DMS79 (cell line): ENCODE measurements at regions not wholly inside any gene's neighbourhood (a gene's known extent, or its start where the extent isn't known, plus 50 kb on each side); places are given as distances from the start of the nearest gene placed in this dataset.
"Not testable (repeated sequence)": the region's sequence is repeated elsewhere in the genome, so short reads cannot be mapped to it uniquely, and the experiment has no call there.

ENCODE experiments used
- DNase-seq: peaks from one replicate; lab custom pipeline; 2025; lab: John Stamatoyannopoulos, UW

DNA sequence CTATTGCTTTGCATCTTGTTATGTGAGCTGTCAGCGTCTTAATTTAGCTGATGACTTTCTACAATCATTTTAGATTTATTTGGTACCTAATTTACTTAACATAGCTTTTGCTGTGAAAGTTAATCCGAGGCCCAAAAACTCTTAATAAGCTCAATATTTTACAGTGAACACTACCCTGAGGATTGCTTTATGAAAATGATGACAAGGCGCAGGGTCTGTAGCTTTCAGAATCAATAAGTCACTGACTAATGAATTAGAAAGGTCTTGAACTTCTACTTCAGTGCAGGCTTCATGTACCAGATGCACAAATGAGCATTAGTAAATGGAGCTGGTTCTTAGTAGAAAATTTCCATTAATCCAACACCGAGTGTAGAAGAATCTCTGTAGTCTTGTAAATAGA, 81.4 kb upstream of the ZNF366 start:
- DNase-seq, result no peak

DNA sequence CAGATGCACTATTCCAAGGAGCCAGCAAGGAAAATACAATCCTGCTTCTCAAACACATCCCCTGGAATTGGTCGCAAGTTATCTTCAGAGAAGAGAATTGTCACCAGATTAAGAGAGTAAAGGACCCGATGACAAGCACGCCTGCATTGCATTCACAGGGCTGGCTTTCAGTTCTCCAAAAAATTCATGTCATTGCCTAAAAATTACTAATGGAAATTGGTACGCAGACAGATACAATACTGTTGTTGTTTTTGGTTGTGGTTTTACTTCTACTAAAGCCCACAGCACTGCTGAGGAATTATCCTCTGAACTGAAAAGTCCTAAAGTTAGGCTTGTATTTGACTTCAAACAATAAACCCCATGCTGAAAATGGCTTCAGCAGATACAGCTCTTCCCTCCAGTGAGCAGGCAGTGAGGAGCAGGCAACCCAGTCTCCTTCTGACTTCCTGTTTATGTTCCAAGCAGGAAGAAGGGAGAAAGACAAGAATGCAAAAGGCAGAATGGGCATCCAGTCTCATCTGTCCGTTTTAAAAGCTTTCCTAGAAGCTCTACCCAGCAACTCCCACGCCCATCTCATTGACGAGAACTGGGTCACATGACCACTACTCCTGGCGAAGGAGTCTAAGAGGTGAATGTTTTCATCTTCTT, 80.6 kb upstream of the ZNF366 start:
- no peak for DNase-seq

DNA sequence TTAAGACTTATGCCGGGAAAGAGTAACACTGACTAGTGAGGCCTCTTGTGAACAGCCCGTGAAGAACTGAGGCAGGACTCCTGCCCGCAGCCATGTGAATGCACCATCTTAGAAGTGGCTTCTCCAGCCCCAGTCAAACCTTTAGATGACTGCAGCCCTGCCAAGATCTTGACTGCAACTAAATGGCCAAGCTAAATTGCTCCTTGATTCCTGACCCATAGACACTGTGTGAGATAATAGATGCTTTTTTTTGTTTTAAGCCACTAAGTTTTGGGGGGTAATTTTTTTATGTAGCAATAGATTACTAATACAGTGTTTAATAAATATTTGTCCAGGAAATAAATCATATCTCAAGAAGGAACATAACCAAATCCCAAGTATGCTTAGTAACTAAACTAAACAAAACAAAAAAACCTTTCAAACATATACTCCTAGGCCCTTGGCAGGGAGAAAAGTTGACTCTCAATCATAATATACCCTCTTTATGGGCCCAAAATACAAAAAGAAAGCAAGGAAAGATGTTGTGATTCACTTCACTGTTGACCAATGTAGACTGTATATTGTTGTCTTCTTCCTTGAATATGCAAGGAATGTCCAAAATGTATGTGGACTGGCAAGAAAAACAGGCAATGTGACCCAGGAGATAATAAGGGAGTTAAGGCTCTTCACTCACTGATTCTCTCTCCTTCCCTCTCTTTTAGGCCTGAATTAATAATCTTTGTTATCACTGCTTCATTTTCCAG, 79.7 kb upstream of the ZNF366 start:
- DNase-seq, result no peak

DNA sequence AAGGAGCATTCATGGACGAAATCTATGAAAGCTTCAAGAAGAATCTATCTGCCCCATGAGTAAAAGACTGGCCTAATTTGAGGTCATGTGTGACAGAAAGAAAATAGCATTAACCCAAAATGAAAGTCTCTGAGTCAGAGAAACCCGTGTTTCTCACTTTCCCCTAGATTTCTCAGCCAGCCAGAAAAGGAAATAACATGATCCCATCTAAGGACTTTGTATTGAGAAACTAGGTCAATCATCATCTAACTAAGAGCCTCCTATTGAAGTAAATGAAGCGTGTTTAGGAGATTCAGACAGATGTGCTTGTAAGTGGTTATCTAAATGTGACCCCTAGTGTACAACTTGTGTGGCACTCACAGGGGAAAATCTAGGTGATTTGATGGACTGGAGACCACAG, 77.3 kb upstream of the ZNF366 start:
- DNase-seq, result peak; percentile 25

DNA sequence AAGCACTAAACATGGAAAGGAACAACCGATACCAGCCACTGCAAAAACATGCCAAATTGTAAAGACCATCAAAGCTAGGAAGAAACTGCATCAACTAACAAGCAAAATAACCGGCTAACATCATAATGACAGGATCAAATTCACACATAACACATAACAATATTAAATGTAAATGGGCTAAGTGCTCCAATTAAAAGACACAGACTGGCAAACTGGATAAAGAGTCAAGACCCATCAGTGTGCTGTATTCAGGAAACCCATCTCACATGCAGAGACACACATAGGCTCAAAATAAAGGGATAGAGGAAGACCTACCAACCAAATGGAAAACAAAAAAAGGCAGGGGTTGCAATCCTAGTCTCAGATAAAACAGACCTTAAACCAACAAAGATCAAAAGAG, 72.1 kb upstream of the ZNF366 start:
- DNase-seq, result not testable (repeated sequence)

DNA sequence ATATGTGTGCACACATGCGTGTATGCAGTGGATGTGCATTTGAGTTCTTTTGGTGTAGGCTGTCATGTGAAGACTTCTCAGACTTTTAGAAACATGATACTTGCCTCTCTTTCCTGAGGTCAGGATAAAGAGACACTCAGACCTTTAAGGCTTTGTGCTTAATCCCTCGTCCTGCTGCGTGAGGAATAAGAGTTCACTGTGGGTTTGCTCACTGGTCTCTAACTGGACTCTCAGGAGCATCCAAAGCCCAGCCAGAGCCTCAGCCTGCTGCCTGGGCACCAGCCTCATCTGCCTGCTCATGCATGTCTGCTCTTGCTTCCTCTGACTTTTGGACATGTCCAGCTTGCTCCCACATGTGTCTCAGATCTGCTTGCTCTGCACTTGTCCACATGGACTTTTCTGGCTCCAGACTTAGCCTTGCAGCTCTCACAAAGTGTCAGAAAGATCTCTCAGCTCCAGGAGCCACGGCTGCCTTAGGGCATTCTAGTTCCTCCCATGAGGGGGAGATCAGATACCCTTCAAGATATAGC, 65.1 kb upstream of the ZNF366 start:
- DNase-seq, result no peak

DNA sequence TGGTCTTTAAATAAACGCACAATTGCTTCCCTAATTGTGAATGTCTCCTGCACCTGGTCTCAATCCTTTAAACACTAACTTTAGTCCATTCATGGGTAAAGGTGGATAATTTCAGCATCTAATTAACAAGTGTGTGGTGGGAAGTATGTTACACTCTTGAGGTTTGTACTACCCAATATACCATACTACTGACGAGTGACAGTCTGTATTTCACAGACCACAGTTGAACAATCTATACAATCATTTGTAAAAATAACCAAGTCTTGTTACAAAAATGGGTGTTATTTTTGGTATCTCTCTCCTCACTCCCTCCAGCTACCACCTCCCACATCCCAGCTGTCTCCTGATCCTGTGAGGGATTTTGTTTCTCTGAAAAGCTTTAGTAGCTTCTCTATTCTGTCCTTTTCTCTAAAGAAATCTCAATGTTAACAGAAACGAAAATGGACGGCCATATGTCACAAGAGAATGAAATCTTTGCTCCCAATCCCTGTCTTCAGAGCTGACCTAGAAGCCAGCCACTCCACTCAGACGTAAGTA, 62.3 kb upstream of the ZNF366 start:
- DNase-seq, result no peak

DNA sequence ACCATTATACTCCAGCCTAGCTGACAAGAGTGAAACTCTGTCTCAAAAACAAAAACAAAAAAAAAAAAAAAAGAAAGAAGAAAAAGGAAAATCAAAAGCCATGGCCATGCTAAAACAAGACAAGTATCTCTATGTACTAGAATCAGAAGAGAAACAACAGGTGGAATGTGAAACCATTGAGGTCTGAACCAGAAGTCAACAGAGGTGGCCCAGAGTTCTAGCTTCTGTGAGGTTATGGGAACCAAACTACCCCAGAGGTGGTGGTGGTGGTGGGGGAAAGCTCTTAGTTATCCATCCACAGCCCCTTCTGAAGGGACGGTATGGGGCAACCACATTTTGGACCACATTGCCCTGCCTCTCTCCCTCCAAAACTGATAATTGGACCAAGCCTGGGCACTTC, 59.5 kb upstream of the ZNF366 start:
- DNase-seq, result no peak

DNA sequence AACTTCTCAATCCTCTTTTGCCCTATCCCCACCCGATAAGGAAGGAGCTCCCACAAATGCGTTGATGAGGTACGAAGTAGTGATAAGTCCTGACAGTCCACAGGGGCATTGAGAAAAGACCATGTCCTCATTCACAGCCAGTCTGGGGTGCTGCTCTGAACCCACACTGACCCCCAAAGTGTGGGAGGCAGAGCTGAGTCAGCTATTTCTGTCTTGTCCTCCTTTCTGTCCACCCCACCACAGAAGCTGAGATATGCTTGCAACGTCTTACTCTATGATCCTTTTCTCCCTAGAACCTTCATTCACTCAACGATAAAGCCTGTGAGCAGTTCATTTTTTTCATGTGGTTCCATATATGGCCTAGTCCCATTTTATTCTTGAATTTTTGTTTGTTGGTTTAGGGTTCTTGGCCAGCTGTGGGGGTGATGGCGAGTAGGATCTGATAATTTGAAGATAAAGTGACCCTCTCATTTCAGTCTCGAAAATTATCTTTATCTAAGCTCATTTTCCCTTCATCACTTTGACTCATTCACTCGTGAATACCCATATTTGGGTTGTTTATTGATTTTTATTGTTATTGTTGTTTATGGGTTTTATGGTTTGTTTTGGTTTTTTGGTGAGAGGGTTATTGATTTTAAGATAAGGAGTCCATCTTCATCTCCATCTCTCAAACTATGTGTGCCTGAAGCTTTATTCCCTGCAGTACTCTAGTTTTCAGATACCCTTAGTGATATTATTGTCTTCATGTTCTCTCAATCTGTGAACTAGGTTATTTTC, 58.5 kb upstream of the ZNF366 start:
- DNase-seq, result no peak

DNA sequence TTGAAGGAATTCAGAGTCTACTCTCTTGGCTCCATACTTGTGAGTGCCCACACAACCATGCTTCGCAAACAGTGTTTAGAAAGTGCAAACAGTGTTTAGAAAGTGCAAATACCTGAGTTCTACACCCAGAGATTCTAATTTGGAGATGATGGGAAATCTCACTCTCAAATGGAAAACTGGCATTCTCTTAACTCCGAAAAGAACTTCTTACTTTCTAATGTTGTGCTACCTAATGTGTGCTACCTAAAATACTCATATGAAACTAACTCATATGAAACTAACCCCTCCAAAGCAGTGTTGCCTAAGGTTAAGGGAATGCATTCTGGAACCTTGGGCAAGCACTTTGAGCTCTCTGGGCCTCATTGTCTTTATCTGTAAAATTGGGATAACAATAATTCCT, 55.5 kb upstream of the ZNF366 start:
- DNase-seq, result no peak

DNA sequence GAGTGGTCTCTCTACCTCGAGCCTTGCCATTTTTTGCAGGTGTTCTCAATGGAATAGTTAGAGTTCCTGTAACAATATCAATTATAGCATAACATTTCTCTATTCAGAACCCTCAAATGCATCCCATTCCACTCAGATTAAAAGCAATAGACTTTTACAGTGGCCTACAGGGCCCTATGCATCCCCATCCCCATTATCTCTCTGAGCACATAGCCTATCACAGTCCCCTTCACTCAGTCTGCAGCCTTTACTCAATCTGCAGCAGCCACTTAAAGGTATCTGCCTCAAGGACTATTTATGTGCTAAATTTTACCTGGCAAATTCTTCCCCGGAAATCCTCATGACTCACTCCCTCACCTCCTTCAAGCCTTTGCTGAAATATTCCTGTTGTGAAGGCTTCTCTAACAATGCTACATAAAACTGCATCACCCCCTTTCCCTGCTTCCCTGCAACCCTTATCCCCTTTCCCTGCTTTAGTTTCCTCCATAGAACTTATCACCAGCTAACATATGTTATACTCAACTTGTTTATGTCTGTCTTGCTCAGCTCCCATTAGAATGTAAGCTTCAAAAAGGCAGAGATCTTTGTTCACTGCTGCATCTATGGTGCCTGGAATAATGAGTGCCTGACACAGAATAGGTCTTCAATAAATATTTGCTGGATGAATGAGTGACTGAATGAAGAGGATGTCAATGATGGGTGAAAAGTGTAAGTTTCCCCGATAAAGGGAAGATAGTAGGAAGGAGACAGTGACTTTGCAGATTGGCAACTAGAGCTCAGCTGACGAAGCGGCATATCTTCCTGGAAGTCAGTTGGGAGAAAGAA, 54.1 kb upstream of the ZNF366 start:
- DNase-seq, result no peak

DNA sequence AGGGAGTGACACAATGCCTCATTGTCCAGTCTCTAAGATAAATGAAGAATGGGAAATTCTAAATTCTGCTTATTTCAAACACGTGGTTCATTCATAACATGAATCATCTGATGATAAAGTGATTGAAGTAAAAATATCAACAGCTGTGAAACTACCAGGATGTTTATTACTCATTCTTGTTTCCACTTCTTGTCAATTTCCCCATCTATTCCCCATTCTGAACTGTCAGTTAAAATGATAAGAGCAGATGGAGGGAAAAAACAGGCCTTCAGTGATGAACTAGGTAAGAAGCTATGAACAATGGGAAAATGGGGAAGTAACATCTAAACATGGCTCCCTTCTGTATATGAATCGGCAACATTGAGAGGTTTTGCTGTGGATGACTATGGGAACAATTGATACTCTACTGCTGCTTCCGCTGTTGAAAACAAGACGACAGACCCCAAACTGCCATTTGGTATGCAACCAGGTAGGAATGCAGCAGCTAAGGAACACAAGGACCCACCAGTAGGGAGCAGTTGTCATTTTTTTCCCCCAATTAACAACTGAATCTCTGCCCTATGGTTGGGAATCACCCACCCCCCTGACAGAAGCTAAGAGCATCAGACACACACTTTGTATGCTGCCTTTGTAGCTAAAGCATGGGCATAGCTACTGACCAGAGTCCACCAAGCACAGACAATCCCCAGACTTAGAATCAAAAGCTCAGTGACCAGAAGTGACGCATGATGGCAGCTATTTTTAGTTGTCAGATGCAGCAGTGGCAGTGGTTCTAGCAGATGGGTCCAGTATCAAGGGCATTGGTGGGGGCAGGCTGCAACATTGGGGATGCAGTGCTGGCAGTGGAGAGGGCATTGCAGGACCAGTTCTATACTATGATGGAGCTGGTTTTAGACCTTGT, 52.9 kb upstream of the ZNF366 start:
- DNase-seq, result no peak

DNA sequence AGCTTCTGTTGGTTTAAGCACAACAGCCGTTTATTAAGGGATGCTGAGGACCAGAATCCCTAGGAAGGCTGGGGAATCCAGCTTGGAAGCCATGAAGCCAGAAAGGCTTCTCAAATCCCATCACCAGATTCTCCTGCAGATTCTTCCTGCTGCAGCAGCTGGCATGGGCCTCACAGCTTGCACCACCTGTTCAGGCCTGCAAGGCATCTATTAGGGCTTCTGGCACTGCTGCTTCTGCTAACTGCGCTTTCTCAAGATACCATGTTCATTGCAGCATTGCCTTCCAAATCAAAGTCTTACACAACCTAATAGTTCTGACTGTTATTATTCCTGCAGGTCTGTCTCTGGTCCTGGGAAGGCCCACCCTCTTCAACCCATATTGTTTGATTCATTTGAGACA, 51.2 kb upstream of the ZNF366 start:
- DNase-seq, result no peak

DNA sequence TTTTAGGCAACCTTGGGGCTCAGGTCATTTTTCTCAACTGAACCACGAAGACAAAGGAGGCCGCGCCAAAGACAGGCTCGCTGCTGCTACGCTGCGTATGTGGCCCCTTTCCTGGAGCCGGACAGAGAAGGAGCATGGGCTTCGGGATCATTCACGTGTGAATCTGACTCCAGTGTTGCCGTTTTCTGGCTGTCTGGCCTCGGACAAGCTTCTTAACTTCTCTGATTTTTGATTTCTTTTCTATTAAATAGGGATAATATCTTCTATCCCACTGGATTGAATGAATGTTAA, 50.8 kb upstream of the ZNF366 start:
- no peak for DNase-seq

DNA sequence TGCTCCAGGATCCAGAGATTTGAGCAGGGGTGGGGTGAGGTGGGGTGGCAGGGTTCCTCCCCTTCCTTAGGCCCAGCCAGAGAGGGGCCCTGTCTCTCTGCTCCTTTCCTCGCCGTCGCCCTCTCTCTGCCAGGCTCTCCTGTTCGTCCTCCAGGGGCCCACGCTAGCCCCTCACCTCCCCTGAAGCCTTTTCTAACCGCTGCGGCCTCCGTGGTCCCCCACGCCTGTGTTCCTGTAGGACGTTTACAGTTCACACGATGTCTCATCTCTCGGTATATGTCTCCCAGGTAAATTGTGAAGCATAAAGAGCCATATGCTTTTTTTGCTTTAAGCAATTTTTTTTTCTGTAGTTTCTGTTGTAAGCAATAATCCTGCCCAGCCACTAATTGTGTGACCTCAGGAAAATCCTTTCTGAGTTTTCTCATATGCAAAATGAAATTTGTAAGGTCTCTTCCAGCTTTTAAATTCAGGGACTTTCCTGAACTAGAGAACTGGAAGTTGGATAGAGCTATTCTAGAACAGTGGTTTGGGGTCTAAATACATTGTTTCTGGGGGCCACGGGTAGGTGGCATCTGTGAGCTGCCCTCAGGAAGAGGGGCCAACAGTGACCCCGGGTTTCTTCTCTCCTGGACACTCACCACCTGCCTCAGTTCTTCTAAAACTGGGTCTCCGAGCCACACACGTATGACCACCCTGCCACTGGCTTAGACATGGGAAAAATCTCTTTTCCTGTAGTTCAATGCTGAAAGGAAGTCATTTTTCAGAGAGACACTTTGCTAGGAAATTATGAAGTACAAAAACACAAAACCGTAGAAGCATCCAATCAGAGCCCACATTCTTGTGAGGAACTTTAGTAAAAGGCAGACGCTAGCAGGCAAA, 50.2 kb upstream of the ZNF366 start:
- no peak for DNase-seq
